HG03520 (cell line): ENCODE measurements at regions not wholly inside any gene's neighbourhood (a gene's known extent, or its start where the extent isn't known, plus 50 kb on each side); places are given as distances from the start of the nearest gene placed in this dataset.

Source experiments
- ATAC-seq: cut with Tn5 transposase; IDR thresholded peaks from one replicate; pipeline ENCODE4 v1.9.1; 2021; ENCODE audit warnings: mild to moderate bottlenecking, moderate library complexity; ENCODE audit not compliant: unreplicated experiment

- ATAC-seq, result no peak
Measured at GRCh38 chr12:97267594-97268202, 194.9 kb upstream of the RMST start.

- ATAC-seq, result no peak
Measured at GRCh38 chr12:97272471-97272870, 190.1 kb upstream of the RMST start.

DNA sequence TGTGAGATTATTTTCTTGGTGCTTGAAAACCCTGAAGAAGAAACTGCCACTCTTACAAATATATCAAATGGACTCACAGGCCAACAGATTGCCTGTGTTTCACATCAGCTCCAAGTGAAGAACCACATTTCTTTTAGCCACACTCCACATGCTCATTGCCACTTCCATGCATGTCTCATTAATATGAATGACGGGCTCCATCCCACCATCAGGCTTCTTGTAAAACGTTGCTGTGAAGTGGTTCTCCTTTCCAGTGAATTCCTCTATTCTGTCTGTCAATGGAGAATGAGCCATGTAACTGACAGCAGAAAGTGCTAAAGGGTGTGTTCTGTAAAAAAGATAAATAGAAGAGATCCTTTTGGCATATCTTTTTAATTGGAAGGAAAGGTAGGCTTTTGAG is 188.2 kb upstream of the RMST start:
- ATAC-seq, result no peak

GRCh38 chr12:97275256-97275655 is 187.3 kb upstream of the RMST start:
- no peak for ATAC-seq

GRCh38 chr12:97275728-97276590 is 186.6 kb upstream of the RMST start:
- ATAC-seq, result no peak

DNA sequence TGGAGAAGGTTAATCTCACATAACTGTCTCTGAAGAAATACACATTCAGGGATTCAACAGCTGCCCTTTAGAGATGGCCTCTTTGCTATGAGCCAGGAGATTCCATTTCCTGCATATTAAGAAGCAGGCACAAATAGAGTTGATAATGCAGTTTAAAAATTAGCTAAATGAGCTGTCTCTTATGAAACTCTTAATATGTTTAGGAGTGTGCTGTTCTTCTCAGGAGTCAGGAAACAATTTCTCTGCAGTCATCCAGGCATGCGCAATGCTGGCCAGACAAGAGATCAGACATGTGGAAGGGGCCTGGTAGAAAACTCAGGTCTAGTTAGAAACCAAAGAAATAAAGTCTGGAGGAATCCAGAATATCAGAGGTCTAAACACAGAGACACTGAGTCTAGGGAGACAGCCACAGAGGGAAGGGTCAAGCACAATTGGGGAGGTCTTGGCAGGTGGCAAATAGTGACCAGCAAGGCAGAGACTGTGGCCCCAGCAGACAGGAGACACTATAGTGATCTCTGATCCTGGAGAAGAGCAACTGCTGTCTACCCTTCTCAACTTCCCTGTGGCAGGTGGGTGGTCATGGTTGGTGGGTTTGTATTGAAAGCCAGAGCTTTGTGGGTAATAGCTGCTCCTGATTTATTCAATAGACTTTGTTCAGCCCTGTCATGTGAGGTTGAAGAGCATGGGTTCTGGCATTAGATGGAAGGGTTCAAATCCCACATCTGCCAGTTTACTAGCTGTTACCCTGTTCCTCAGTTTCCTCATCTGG is 185.8 kb upstream of the RMST start:
- ATAC-seq, result no peak

GRCh38 chr12:97283297-97283696 is 179.3 kb upstream of the RMST start:
- ATAC-seq, result no peak

GRCh38 chr12:97288531-97288930 is 174.1 kb upstream of the RMST start:
- no peak for ATAC-seq

- ATAC-seq, result no peak
Measured at GRCh38 chr12:97292588-97292987, 170.0 kb upstream of the RMST start.

GRCh38 chr12:97293541-97293940 is 169.1 kb upstream of the RMST start:
- ATAC-seq, result no peak

DNA sequence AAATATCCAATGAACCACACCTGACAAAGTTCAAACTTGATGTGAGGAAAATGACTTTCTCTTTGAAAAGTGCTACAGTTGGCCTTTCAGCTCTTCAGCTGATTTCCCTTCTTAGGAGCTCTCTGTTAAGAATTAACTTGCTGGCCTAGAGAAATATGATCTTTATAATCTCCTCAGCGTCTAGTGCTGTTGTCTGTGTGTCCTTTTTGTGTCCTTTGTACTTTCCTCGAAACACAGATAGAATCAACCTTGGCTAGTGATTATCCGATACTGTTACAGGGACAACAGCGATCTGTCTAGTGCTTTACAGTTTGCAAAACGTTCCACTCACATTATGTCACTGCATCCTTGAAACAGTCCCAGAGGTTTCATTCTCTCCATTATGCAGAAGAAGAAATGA is 162.8 kb upstream of the RMST start:
- ATAC-seq, result no peak

DNA sequence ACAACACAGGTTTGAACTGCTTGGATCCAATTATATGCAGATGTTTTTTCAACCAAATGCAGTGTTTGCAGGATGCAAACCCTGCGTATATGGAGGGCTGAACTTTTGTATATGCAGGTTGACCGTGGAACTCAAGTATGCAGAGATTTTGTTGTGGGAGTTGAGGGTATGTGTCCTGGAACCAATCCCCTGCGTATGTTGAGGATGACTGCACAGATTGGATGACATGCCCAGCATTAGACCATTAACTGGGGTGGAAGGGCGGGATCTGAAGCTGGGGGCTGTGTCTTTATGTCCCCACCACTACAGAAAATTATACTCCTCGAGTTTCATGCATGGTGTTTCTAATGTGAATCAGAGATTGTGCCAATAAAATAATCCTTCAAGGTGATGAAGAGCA is 162.2 kb upstream of the RMST start:
- ATAC-seq, result no peak

- ATAC-seq, result no peak
Measured at GRCh38 chr12:97300891-97301290, 161.7 kb upstream of the RMST start.

DNA sequence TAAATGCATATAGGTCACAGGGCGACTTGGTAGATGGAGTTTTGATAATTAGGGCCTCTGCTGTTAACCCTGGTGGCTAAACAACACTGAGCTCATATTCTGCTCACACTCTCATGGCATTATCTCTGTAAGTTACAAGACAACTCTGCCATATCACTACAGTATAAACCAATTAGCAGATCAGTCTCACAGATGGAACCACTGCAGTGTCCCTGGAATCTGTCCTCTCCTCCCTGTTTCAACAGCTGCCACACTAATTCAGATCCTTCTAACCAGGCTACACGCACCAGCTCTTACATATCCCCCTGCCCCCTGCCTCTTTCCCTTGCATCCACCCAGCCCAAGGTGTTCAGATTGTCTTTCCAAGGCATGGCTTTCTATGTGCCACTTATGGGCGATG is 161.0 kb upstream of the RMST start:
- no peak for ATAC-seq

- no peak for ATAC-seq
Measured at GRCh38 chr12:97305651-97306050, 157.0 kb upstream of the RMST start.

DNA sequence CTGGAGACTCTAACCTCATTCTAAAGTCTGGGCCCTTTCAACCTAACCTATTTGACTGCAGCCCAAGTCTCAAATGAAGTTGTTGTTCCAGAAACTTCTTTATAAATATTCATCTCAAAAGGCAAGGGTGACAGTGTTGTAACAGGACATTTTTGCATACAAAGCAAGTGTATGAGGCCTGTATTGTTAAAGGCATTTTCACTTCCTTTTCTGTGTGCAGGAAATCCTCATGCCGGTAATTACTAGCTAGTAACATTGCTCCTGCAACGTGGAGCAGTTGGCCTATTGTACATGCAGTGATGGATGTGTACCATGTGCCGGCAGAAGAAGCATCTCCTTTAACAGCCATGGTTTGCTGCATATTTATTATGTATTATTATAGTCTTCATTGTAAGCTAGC is 156.5 kb upstream of the RMST start:
- peak; percentile 95 for ATAC-seq

GRCh38 chr12:97308576-97309198 is 153.9 kb upstream of the RMST start:
- no peak for ATAC-seq

DNA sequence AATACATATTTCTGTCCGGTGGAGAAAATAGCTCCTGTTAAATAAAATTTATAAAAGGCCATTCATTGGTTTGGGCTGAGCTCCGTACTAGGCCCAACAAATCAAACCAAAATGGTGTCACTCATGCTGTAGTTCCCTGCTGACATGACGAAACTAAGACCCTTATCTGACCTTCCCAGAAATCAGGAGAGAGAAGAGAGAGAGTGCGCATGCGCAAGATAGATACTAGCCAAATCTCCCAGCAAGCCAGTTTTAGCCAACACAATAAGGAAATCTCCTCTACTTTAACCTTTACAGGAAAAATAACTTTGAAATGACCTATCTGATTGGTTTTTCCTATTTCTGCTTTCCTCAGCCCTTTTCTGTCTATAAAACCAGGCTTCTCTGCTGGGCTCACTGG is 152.7 kb upstream of the RMST start:
- ATAC-seq, result no peak

GRCh38 chr12:97312570-97313135 is 150.0 kb upstream of the RMST start:
- no peak for ATAC-seq

GRCh38 chr12:97313471-97314190 is 149.0 kb upstream of the RMST start:
- no peak for ATAC-seq
